A549 (cell line): ENCODE measurements at regions not wholly inside any gene's neighbourhood (a gene's known extent, or its start where the extent isn't known, plus 50 kb on each side); places are given as distances from the start of the nearest gene placed in this dataset.

Source experiments
- CBX8 ChIP-seq: fragments of 200-600 bp; sonication (generic); IDR thresholded peaks from 2 replicates; pipeline ENCODE4 v1.6.1; 2016
- CTCF ChIP-seq: fragments of >200 bp; sonication (Bioruptor Twin); formaldehyde crosslinking; IDR thresholded peaks from 3 replicates; pipeline ENCODE4 v1.5.1; 2016
- EHMT2 ChIP-seq: fragments of 200-600 bp; sonication (generic); IDR thresholded peaks from 2 replicates; pipeline ENCODE4 v1.6.1; 2016; ENCODE audit warnings: antibody characterized with exemption, low read depth, mild to moderate bottlenecking, moderate library complexity
- EP300 ChIP-seq, 2 experiments: fragments of >200 bp; sonication (Bioruptor Twin); formaldehyde crosslinking; IDR thresholded peaks; 2 replicates in 1 of 2; 3 replicates in 1 of 2; pipeline ENCODE4 v1.6.1; 2016 to 2017
- HDAC2 ChIP-seq: fragments of 200-600 bp; sonication (generic); IDR thresholded peaks from 2 replicates; pipeline ENCODE4 v1.6.1; 2016
- KDM1A ChIP-seq: fragments of 200-600 bp; sonication (generic); IDR thresholded peaks from 2 replicates; pipeline ENCODE4 v1.6.1; 2016; ENCODE audit warnings: low read depth, mild to moderate bottlenecking
- MAZ ChIP-seq: fragments of 150-350 bp; IDR thresholded peaks from 2 replicates; pipeline ENCODE4 v1.6.1; 2014; ENCODE audit warnings: antibody characterized with exemption, low read depth, low read length, borderline replicate concordance
- MYC ChIP-seq: IDR thresholded peaks from 2 replicates; pipeline ENCODE4 v1.6.1; 2012; ENCODE audit warnings: mild to moderate bottlenecking, inconsistent platforms, low read length, improper control_type of control experiment, borderline replicate concordance
- POLR2A ChIP-seq: IDR thresholded peaks from 2 replicates; pipeline ENCODE4 v1.6.1; 2012; ENCODE audit warnings: mild to moderate bottlenecking, low read length
- REST ChIP-seq: fragments of 200-600 bp; sonication (generic); IDR thresholded peaks from 2 replicates; pipeline ENCODE4 v1.6.1; 2016; ENCODE audit warnings: antibody characterized with exemption, mild to moderate bottlenecking, moderate library complexity
- ZNF302 ChIP-seq: fragments of 250-450 bp; sonication (Bioruptor Pico); IDR thresholded peaks from 2 replicates; pipeline ENCODE4 v1.9.0; 2021; ENCODE audit warnings: inconsistent platforms, mild to moderate bottlenecking, moderate library complexity
- TF ChIP-seq, protein P1 (sequence below): IDR thresholded peaks from 2 replicates; pipeline ENCODE4 v1.6.1; 2012

GRCh38 chr3:194279101-194279500, 72.0 kb downstream of the CPN2 start:
- TF ChIP-seq MYC (no peak), ZNF302 (CRISPR knock-in tag) (no peak), EP300 (IDR thresholded peaks at IDR 0.05) (no peak), REST (no peak), KDM1A (no peak), CTCF (no peak), MAZ (no peak), POLR2A (no peak), HDAC2 (no peak), EHMT2 (no peak), CBX8 (no peak)
- TF ChIP-seq, protein P1, sequence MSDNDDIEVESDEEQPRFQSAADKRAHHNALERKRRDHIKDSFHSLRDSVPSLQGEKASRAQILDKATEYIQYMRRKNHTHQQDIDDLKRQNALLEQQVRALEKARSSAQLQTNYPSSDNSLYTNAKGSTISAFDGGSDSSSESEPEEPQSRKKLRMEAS: no peak
